ENCODE measurements at regions not wholly inside any gene's neighbourhood (a gene's known extent, or its start where the extent isn't known, plus 50 kb on each side); places are given as distances from the start of the nearest gene placed in this dataset.

GRCh38 chr10:6850452-6850851, 270.4 kb upstream of the PRKCQ start:
- TF ChIP-seq ZBTB21 (CRISPR knock-in tag; IDR thresholded peaks at IDR 0.05; ENCODE audit: borderline replicate concordance) (no peak), CTCF (IDR thresholded peaks at IDR 0.05) (no peak), RORB (CRISPR knock-in tag; IDR thresholded peaks at IDR 0.05) (no peak), NFE2L1 (CRISPR knock-in tag; IDR thresholded peaks at IDR 0.05) (no peak)
